A549 (cell line): ENCODE measurements at regions not wholly inside any gene's neighbourhood (a gene's known extent, or its start where the extent isn't known, plus 50 kb on each side); places are given as distances from the start of the nearest gene placed in this dataset.

Experiments
- POLR2A ChIP-seq: IDR thresholded peaks from 2 replicates; pipeline ENCODE4 v1.6.1; 2012; ENCODE audit warnings: mild to moderate bottlenecking, low read length
- RAD21 ChIP-seq, 2 experiments: fragments of >200 bp in 1 of 2; sonication (Bioruptor Twin) in 1 of 2; formaldehyde crosslinking in 1 of 2; IDR thresholded peaks in 1 of 2; conservative IDR thresholded peaks in 1 of 2; 2 replicates in 1 of 2; 3 replicates in 1 of 2; pipeline ENCODE4 v1.6.1; 2012 to 2018; ENCODE audit warnings: inconsistent platforms in 1 of 2

DNA sequence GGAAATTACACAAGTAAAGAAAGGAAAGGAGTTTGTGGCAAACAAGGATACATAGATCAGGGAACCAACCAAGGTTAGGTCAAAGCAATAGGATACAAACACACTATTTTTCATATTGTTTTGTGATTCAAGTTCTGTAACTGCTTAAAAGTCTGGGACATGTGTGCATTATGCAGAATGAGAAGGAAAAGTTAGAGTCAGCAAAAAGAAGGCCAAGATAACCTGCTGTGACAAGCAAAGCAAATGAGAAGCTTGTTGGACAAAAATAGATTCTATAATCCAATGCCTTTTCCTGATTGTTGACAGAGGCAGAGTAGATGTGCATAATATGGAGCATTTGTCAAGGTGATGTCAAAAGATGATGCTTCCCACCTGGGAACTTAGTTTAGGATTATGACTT, 556.0 kb upstream of the CXADR start:
- TF ChIP-seq POLR2A = no peak
- no peak for TF ChIP-seq RAD21 (conservative IDR thresholded peaks at IDR 0.05 in 1 of 2, IDR thresholded peaks at IDR 0.05 in 1 of 2)
